GM10248 (cell line): ENCODE measurements at regions not wholly inside any gene's neighbourhood (a gene's known extent, or its start where the extent isn't known, plus 50 kb on each side); places are given as distances from the start of the nearest gene placed in this dataset.

ENCODE experiments used
- CTCF ChIA-PET: fragments of 300-600 bp; sonication (Branson Sonifier 250); formaldehyde crosslinking; extraction: SDS; loops from one replicate; lab custom pipeline; 2021; ENCODE audit warnings: antibody characterized with exemption; lab: Yijun Ruan, JAX
- POLR2A ChIA-PET: fragments of 350-650 bp; sonication (Branson Sonifier 250); formaldehyde crosslinking; extraction: SDS; loops from one replicate; lab custom pipeline; 2020; ENCODE audit warnings: antibody characterized with exemption; lab: Yijun Ruan, JAX
- DNase-seq: peaks from one replicate; pipeline ENCODE4 v3.0.0; 2012; ENCODE audit errors: extremely low spot score
- TF ChIP-seq, protein P1 (sequence below): IDR thresholded peaks from 2 replicates; pipeline ENCODE4 v1.5.1; 2012; ENCODE audit warnings: mild to moderate bottlenecking, low read depth; ENCODE audit errors: extremely low read depth, missing control alignments, control extremely low read depth

DNA sequence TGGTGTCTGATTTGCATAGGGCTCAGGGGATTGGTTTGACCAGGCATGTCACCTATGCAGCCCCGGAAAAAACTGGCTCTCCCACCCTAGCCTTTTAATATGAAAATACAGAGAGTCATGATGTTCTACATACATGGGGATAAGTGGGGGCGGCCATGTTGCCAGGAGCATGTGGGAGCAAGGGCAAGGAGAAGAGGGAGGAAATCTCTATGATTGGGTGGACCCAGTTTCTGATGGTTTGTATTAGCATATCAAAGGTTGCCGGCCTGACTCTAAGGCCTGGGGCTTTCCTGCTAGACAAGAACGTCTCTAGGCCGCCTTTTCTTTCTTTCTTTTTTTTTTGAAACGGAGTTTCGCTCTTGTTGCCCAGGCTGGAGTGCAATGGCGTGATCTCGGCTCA is 123.4 kb upstream of the CPSF6 start:
- TF ChIP-seq, protein P1, sequence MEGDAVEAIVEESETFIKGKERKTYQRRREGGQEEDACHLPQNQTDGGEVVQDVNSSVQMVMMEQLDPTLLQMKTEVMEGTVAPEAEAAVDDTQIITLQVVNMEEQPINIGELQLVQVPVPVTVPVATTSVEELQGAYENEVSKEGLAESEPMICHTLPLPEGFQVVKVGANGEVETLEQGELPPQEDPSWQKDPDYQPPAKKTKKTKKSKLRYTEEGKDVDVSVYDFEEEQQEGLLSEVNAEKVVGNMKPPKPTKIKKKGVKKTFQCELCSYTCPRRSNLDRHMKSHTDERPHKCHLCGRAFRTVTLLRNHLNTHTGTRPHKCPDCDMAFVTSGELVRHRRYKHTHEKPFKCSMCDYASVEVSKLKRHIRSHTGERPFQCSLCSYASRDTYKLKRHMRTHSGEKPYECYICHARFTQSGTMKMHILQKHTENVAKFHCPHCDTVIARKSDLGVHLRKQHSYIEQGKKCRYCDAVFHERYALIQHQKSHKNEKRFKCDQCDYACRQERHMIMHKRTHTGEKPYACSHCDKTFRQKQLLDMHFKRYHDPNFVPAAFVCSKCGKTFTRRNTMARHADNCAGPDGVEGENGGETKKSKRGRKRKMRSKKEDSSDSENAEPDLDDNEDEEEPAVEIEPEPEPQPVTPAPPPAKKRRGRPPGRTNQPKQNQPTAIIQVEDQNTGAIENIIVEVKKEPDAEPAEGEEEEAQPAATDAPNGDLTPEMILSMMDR: no peak
- POLR2A ChIA-PET: no interaction called here
- no peak for DNase-seq
- CTCF ChIA-PET: no interaction called here

DNA sequence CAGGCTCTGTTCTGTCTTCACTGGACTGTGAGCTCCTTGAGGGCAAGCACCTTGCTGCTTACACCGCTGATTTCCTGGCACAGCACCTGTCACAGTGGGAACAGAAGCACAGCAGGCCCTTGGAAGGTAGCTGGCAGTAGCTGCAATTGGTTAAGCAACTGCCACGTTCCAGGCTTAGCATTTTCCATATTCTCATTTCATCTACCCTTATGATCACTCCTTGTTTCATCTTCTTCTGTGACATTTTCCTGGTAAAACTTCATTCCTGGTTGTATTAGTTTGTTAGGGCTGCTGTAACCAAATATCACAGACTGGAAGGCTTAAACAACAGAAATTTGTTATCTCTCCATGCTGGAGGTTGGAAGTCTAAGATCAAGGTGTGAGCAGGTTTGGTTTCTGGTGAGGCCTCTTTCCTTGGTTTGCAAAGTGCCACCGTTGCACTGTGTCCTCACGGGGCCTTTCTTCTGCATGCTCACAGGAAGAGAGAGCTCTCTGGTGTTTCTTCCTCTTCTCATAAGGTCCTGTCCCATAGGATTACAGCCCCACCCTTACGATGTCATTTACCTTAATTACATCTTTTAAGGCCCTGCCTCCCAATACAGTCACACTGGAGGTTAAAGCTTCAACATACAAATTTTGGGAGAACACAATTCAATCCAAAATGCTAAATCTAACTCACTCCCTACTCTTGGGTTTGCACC is 121.7 kb upstream of the CPSF6 start:
- ChIA-PET POLR2A (no interaction called here), CTCF (no interaction called here)
- no peak for DNase-seq
- TF ChIP-seq, protein P1: no peak

DNA sequence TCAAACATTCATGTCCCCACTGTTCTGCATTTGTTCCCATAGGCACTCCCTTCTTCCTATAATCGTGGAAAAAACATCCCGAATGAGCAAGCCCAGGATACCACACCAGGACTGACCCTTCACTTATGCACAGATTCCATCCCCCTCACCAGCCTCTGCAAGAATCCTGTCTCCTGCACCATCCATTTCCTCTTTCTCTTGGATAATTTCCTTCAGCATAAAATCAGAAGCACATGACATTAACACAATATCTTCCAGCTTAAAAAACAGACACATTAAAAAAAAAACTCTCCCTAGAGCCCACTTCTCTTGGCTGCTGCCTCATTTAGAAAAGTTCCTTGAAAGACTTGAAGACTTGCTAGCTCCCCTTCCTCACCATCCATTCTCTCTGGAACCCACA is 120.9 kb upstream of the CPSF6 start:
- TF ChIP-seq, protein P1: no peak
- ChIA-PET POLR2A (no interaction called here), CTCF (no interaction called here)
- no peak for DNase-seq

DNA sequence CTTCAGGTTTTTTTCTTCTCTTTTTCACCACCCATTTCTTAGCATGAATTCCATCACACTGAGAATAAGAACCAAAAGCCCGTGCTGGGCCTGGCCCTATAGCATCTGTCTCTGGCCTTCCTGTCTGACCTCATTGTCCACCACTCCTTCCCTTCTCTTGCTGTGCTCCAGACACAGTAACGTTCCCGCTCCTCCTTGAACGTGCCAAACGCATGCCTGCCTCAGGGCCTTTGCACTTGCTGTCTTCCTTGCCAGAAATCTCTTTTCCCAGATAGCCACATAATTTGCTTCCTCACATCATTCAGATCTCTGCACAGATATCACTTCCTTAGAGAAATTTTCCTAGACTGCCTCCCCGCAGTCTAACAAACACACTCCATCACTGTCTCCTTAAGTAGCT is 119.6 kb upstream of the CPSF6 start:
- ChIA-PET POLR2A (no interaction called here), CTCF (interaction anchor here (1.3 kb wide), 1 partner anchor 14 kb away, joined by 5 read pairs; no protein-coding TSS in a partner anchor)
- TF ChIP-seq, protein P1: no peak
- no peak for DNase-seq

DNA sequence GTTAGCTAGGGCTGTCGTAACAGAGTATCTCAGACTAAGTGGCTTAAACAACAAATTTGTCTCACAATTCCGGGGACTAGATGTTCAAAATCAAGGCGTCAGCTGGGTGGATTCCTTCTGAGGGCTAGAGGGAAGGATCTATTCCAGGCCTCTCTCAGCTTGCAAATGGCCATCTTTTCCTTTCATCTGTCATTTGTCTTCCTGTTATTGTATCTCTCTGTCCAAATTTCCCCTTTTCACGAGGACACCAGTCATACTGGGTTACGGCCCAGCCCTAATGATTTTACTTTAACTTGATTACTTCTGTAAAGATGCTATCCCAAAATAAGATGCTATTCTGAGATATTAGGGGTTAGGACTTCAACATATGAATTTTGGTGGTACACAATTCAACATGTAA is 119.0 kb upstream of the CPSF6 start:
- DNase-seq: no peak
- TF ChIP-seq, protein P1: no peak
- CTCF ChIA-PET: interaction anchor here (1.3 kb wide), 1 partner anchor 13 kb away, joined by 5 read pairs; no protein-coding TSS in a partner anchor
- POLR2A ChIA-PET: no interaction called here

DNA sequence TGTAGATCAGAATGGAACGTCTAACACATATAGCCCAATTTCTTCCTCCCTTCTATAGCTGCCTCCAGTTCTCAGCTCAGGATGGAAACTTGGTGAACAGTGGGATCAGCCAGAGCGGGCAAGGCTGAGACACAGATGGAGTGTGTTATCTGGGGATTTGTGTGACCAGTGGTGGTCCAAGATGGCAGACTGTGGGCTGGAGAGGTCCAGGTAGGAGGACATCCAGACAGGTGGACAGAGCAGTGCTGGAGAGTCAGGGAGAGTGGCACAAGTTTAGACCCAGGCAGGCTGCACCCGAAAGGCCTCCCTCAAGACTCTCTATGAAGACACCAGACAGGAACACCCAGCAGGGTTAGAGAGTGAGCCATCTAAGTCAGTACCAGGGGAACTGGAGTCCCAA is 116.1 kb upstream of the CPSF6 start:
- CTCF ChIA-PET: interaction anchor here (1.1 kb wide), 1 partner anchor 18 kb away, joined by 3 read pairs; no protein-coding TSS in a partner anchor
- TF ChIP-seq, protein P1: no peak
- no peak for DNase-seq
- POLR2A ChIA-PET: interaction anchor here (0.6 kb wide), 1 partner anchor 145 kb away, joined by 3 read pairs; no protein-coding TSS in a partner anchor
